HG03520 (cell line): ENCODE measurements at regions not wholly inside any gene's neighbourhood (a gene's known extent, or its start where the extent isn't known, plus 50 kb on each side); places are given as distances from the start of the nearest gene placed in this dataset.
"Not testable (repeated sequence)": the region's sequence is repeated elsewhere in the genome, so short reads cannot be mapped to it uniquely, and the experiment has no call there.

ENCODE experiments used
- ATAC-seq: cut with Tn5 transposase; IDR thresholded peaks from one replicate; pipeline ENCODE4 v1.9.1; 2021; ENCODE audit warnings: mild to moderate bottlenecking, moderate library complexity; ENCODE audit not compliant: unreplicated experiment

DNA sequence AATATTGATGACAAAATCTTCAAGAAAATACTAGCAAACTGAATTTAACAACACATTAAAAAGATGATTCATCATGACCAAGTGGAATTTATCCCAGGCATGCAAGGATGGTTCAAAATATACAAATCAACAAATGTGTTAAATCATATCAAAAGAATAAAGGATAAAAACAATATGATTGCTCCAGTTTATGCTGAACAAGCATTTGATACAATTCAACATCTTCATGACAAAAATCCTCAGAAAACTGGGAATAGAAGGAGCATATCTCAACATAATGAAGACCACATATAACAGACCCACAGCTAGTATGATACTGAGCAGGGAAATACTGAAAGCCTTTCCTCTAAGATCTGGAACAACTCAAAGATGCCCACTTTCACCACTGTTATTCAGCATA, 352.3 kb downstream of the PYDC2 start:
- ATAC-seq, result no peak

DNA sequence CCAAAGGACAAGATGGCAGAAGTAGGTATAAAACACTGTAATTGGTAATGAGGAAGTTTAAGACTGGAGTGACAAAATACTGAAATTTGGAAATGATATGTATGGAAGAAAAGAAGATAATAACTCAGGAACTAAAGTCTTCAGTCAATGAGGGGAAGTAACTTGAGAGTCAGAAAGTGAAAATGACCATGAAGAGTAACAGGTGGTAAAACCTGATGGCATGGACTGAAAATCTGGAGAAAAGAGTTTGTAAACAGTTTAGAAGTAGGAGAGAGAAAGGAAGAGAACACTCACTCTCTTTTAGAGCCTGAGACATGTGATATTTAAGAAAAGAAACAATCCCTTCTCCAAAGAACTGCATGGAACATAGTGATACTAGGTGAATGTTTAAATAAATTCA, 387.9 kb downstream of the PYDC2 start:
- no peak for ATAC-seq

DNA sequence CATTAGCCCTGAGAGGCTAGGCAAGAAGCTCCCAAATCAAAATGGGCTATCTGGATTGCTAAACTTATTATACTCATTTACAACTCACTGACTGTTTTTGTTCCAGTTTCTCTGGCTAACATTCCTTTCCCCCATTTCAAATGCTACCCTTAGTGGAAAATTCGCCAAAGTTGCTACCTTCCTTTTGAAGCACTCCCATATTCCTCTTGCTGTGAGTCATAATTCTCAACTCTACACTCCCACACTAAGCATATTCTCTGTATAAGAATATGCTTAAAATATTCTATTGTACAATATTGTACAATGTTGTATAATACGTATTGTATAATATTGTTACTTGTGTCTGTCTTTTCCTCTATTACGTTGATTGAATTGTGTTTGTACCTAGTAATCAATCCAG, 398.6 kb downstream of the PYDC2 start:
- no peak for ATAC-seq

DNA sequence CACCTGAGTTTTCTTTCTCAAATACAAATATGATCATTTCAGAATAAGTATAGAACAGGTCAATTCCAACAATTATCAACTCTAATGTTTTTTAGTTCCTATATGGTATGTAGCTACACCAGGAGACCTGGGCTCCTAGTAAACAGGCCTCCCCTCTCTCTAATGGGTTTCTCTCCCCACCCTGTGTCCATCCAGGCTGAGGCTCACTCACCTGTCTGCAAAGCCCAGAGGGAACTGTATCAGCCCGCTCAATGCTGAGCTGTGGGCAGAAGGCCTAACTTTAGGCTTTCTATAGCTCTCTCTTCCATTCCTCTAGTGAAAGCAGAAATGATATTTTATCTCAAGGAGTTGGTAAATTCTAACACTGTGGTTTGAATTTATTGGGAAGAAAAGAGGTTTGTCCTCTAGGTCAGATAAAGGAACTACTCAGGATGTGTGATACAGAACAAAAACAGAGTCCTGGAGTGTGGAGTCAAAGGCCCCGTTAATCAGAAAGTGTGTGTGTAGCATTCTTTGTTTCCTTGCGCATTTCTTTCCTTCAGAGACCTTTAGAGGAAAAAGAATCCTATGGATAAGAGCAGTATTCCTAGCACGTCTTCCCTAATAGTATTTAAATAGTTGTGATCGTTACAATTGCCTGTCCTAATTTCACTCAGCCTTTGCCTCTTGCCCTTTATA, 408.9 kb downstream of the PYDC2 start:
- ATAC-seq, result no peak

DNA sequence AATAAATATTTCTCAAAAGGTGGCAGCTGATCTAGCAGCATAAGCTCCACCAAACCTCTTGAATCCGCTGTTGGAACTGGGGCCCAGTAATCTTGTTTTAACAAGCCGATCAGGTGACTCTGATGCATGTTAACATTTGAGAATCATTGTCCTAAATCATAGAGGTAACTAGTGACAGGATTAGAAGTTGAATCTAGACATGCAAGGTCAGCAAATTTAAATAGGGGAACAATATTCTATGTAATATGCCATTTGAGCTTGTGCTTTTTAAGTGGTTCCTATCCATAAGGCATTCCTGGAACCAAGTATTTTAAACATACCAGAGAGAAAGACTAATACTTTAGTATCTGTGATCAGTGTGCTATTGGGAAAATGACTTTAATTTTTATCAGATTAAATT, 412.8 kb downstream of the PYDC2 start:
- no peak for ATAC-seq

DNA sequence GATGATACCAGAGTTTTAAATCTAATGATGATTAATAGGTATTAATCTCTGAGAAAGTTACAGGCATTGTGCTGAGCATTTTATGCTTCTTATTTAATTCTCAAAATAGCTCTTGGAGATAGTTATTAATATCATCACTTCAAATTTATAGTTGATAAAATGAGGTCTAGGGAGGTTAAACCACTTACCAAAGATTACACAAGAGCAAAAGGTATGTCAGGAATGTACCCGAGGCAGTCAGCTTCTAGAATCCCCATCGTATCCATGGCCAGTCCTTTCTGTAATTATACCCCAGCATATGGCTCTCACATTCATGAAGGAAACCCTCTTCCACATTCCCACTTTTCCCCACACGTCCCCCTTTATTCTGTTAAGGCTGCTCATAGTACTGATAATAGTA, 421.3 kb downstream of the PYDC2 start:
- ATAC-seq, result no peak

DNA sequence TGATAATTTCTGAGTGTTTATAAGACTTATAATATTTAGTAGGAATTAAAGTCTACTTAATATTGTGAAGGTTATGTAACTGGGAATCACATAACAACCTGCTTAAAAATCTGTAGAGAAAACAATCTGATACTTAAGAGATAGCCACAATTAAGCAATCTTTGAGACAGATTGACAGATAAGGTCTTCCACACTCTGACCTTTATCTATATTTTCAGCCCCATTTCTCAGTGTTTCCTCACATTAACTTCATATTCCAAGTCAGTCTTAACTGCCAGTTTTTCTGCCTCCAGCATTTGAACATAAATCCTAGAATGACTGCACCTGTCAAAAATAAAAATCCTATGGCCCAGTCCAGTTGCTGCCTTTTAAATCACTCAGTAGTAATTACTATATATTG, 423.2 kb downstream of the PYDC2 start:
- ATAC-seq, result no peak

DNA sequence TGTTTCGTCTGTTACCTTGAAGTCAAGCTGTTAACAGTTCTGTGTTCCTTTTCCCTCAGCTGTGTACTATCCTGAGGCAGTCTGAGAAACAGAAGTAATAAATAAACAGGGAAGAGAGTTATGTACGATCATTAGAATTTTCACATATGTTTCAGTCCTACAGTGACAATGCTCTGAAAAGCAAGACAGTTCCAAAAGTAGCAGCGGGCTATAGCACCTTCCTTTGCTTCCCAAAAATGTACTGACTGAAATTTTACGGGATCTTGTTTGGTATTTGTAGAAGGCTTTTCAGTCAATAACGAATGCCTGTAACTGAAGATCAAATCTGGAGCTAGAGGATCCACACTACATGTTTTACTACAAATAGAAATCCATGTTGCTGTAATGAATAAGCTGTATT, 428.1 kb downstream of the PYDC2 start:
- ATAC-seq, result no peak

DNA sequence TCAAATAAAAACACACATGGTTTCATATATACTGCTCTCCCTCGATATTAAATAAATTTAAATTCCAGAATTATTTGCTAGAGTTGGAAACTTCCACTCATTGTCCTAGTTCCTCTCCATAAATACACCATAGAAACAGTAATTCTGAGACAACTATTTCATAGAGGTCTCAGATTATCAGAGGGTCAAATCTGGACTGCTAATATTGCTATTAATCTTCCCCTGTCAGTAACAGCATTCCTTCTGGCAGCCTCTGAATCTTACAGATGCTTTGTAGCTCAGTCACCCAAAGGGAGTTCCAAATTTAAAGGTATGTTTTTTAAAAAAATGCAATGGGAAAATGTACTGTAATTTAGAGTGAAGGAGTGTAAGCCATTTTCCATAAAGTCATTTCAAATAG, 428.8 kb downstream of the PYDC2 start:
- no peak for ATAC-seq

DNA sequence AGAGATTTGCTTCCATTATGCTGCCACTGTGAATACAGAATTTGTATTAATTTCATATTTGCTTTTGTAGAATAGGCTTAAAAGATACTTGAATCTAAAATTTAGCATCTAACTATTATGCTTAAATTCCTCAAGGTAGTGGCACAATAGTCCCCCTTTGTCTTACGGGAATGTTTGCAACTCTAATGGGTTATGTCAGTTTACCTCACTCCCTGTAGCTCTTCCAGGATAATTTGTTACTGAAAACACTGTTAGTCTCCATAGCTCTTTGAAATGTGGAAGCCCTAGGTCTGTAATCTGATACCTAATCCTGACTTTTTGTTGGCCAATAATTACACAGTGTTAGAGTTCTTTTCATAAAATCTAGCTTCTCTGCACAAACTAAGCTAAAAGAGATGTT, 433.4 kb downstream of the PYDC2 start:
- no peak for ATAC-seq

DNA sequence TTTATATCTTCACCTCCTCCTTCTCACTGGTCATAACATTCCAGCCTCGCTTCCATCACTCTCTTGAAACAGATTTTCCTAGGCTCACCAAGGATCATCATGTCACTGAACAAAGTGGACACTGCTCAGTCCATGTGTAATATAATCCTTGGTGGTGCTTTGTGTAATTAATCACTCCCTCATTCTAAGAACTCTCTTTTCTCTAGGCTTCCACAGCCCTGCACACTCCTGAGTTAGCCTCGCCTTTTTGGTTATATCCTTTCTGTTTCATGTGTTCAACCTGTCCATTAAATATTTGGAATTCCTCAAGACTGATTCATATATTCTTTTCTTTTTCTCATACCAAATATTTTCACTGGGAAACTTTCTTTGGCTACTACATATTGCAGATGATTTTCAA, 440.8 kb downstream of the PYDC2 start:
- ATAC-seq, result no peak

DNA sequence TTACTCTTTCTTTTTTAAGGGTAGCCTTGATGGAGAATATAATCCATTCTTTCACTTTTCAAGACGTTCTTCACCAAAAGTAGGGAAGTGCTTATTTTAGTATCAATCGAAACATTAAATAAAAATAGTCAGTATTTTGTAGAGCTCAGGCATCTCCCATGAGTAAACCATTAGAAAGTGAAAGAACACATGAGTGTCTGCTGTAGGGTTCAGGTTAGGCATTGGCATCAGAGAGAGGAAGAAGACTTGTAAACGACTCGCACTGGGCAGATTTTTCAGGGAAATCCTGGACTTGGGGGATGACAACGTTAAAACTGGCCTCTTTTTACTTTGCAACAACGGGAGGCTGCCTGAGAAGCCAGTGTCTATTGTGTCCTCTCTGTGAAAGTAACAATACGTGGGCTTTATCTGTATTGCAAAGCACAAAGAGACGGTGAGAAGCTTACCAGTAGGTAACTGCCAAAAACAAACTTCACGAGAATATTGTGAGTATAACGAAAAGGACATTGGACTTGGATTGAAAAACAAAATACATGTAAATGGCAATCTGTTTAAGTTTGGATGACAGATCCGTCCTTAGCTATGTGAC, 451.7 kb downstream of the PYDC2 start:
- no peak for ATAC-seq

DNA sequence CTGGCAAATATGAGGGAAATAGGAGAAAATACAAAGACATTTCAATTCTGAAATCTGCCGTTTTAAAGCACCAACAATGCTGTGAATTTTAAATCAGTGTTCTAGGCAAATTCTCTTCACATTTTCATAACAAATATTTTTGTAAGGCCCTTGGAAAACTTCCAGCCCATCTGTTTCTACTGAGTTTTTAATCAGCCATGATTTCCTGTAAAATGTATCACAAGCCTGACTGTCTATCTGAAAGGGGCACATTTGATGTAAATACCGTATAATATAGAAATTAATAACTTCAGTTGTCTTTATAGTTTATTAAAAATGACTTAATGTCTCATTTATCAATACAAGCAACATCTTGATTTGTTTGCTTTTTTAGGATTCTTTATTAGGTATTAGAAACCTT, 454.7 kb downstream of the PYDC2 start:
- ATAC-seq, result no peak

DNA sequence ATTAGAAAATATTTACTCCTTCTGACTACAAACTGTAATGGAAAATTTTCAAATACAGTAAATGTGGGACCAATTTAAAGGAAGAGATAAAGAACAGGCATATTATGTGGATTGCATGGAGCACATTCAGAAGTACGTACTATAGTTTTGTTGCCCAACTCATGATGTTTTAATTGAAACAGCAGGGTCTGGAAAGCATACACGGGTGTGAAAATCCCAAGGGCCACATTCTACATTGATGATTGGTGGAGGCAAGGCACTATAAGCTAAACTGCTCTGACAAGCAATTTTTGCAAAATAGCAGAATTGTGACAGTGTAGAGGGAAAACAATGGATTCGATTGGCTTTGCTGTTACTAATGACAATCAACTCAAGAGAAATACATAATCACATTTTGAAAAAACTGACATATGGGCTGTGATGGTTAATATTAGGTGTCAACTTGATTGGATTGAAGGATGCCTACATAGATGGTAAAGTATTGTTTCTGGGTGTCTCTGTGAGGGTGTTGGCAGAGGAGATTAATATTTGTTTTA, 458.6 kb downstream of the PYDC2 start:
- ATAC-seq, result no peak

DNA sequence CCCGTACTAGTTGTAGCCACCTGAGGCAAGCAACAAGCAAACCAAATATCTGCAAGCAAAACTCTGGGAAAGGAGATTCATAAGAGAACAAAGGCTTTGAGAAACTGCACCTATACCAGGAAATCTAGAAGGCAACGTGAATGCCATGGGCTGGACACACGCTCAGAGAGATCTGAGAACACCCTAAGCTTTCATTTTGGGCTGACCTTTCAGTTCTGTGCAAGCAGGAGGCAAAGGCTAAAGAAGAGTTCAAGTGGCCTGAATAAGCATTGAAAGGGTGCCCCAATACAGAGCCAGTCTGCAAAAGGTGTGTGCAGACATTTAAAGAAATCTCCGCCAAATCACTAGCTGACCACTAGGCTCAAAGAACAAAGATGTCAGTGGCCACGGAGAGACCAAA, 461.6 kb downstream of the PYDC2 start:
- no peak for ATAC-seq

DNA sequence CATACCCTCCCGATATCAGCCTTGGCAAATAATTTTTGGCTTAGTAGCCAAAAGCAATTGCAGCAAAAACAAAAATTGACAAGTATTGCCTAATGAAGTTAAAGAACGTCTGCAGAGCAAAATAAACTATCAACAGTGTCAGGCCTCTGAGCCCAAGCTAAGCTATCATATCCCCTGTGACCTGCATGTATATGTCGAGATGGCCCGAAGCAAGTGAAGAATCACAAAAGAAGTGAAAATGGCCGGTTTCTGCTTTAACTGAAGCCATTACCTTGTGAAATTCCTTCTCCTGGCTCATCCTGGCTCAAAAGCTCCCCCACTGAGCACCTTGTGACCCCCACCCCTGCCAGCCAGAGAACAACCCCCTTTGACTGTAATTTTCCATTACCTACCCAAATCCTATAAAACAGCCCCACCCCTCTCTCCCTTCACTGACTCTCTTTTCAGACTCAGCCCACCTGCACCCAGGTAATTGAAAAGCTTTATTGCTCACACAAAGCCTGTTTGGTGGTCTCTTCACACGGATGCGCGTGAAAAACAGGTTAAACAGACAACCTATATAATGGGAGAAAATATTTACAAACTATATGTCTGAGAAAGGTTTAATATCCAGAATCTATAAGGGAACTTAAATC, 466.3 kb downstream of the PYDC2 start:
- ATAC-seq, result not testable (repeated sequence)

DNA sequence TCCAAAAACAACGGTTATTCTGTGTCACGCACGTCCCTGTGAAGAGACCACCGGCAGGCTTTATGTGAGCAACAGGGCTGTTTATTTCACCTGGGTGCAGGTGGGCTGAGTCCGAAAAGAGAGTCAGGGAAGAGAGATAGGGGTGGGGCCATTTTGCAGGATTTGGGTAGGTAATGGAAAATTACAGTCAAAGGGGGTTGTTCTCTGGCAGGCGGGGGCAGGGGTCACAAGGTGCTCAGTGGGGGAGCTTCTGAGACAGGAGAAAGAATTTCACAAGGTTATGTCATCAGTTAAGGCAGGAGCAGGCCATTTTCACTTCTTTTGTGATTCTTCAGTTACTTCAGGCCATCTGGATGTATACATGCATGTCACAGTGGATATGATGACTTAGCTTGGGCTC, 467.0 kb downstream of the PYDC2 start:
- not testable (repeated sequence) for ATAC-seq

DNA sequence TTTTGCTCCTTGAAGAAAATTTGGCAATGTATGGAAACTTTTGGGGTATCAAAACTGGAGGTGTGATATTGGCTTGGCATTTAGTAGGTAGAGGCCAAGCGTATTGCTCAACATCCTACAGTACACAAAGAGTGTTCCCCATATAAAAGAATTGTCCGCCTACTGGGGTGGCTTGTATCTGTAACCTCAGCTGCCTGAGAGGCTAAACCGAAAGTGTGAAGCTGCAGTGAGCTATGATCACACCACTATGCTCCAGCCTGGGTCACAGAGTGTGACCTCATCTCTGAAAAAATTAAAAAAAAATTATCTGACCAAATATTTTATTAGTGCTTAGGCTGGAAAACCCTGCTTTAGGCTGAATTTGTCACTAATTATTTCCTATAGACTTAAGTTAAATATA, 483.9 kb downstream of the PYDC2 start:
- ATAC-seq, result peak; percentile 68

DNA sequence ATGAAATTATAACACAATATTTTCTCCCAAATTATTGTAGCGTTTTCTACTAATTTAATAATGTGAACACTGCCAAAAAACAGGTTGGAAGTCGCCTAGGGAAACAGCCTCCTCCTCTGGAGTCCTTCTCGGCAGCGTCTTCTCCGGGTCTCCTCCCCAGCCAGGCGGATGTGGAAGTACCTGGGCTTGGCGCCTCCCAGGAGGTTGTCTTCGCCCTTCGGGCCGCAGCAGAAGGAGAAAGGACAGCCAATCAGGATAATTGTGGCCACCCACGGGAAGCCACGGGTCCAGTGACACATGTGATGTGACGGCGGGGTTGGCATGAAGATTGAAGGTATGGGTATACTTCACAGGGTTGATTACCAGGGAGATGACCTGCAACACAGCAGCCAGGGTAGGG, 491.2 kb downstream of the PYDC2 start:
- no peak for ATAC-seq

DNA sequence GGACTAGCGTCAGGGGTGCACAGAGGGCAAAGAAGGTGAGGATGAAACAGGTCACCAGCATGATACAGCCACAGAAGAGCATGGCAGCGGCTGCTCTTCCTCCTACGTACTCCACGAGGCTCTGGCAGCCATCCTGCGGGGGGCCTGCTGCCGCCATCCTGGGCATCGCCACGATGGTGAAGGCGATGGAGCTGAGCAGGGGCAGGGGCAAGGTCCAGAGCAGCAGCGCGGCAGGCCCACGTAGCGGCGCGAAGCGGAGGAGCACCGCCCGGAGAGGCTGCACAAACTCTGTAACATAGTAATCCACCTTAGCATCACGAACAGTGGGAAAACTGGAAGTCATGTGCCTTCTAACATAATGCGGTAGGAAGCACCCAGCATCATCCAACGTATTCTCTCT, 491.6 kb downstream of the PYDC2 start:
- ATAC-seq, result no peak

DNA sequence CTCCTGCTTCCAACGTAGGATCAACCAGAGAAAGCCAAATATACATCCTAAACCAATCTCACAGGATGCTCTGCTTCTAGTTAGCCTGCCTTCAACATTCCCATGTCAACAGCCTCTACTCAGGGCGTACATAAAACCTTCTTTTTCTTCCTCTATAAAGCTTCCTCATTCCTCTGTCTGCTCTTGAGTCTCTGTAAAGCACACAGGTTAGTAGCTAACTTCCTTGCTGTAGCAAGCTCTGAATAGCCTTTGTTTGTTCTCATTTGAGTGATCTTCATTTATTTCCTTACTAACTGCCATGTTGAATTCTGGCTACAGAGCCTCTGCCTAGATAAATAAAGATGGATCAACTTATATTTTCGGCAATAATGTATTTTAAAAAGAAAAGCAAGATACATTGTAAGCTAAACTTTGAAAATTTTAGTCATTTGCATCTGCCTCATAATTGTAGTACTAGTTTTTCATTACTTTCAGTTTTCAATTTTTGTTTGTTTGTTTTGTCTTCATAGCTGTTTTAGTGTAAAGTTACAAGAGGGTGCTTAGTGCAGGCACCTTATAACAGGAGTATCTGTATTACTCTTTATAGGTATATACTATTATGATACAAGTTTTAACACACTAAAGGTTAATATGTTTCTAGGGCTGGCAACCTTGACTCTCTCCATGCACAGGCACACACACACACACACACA, 498.2 kb downstream of the PYDC2 start:
- peak; percentile 49 for ATAC-seq
